Stimulated activated CD8-positive, alpha-beta memory T cell treated with anti-CD3 and anti-CD28 coated beads, Interleukin-4, amount 100 ng/mL, for 4 hours (primary cell): ENCODE measurements at regions not wholly inside any gene's neighbourhood (a gene's known extent, or its start where the extent isn't known, plus 50 kb on each side); places are given as distances from the start of the nearest gene placed in this dataset.
"Not testable (repeated sequence)": the region's sequence is repeated elsewhere in the genome, so short reads cannot be mapped to it uniquely, and the experiment has no call there.

ENCODE experiments used
- DNase-seq, 2 donors: peaks; one replicate each; pipeline ENCODE4 v3.0.0-alpha.2; 2020; ENCODE audit warnings: low read depth in 2 of 2, low spot score in 1 of 2

- no peak for DNase-seq
These were observed 70.8 kb upstream of the ATXN1 start for GRCh38 chr6:16832043-16832567.

GRCh38 chr6:16831136-16831535 is 69.9 kb upstream of the ATXN1 start:
- no peak for DNase-seq

GRCh38 chr6:16828058-16828457 is 66.8 kb upstream of the ATXN1 start:
- DNase-seq: no peak

- DNase-seq: no peak
These were observed 66.4 kb upstream of the ATXN1 start for GRCh38 chr6:16827627-16828026.

- no peak for DNase-seq
These were observed 64.5 kb upstream of the ATXN1 start for GRCh38 chr6:16825784-16826183.

DNA sequence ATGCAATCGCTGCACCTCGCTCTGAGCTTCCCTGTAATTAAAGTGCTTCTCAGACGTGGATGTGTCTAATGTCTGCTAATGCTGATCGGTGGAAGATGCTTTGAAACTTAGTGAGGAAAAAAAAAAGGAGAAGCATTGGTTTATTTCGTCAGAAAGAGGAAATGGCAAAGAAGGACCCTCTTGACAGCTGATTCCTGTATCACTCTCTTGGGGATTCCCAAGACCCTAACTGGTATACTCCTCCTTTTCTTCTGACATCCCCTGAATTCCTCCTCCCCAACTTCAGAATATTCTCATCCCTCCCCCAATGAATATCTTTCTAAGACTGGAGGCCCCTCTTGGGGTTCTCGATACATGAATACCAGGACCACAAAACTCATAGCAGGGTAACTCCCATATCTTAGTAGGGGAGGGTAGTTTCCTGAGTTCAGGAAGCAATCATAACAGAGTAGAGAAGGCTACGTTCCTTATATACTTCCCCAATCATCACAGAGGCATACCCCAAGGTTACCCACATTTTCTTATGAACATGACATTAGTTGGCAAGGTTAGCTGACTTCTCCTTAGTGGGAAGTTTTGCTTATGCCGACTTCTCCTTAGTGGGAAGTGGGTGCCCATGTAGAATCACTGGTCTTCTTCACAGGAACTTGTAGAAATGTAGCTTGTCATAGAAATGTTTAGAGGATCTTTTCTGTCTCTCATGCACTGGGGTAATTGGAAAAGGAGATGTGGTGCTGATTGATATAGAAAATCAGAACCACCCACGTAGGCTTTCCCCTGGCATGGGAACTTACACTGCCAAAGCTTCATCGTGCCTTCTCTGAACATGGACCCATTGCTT is 63.8 kb upstream of the ATXN1 start:
- no peak for DNase-seq

GRCh38 chr6:16823718-16824352 is 62.6 kb upstream of the ATXN1 start:
- DNase-seq: no peak

DNA sequence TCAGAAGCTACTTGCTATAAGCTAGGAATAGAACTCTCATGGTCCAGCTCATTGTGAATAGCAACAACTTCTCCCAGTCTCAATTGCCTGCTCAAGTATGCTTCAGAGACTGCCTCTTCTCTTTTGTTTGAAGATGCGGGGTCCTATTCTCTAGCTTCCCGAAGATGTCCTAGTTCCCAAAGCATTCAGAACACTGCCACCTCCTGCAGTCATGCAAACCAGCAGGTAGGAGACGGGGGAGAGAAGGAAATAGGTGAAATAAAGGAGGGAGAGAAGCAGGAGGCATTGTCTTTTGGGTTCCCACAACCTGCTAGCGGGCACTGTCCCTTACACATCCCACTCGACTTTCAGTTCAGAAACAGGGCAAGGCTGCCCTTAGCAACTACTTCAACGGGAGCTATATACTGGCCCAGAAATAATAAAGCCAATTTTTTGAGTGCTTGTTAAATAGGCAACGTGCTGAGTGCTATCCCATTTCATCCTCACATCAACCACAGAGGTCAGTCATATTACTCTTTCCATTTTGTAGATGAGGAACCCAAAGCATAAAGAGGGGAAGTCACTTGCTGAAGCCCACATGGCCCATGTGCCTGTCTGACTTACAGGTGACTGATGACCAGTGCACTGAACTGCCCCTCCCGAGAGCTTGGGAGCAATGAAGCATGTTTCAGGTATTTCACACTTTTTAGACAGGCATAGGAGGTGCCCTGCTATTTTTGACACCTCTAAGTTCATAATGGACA is 61.9 kb upstream of the ATXN1 start:
- no peak for DNase-seq

GRCh38 chr6:16822529-16822928 is 61.3 kb upstream of the ATXN1 start:
- no peak for DNase-seq

DNA sequence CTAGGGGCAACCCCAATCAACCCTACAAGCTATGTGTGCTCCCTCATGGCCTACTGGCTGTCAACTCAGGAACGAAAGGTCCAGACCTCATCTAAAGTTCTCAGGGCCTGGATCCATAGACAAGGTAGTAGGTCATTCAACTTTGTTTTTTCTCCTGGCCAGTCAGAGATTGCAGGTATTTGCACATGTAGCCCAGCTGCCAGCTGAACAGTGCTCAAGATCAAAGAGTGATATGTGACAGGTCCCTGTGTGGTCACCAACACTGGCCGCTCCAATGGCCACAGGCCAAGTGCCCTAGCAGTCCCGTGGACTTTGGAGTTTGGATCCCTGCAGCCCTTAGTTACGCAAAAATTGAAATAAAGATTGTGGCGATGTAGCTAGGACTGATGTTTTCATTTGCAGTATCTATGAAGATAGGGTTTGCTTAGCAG is 60.6 kb upstream of the ATXN1 start:
- no peak for DNase-seq

GRCh38 chr6:16820262-16820661 is 59.0 kb upstream of the ATXN1 start:
- DNase-seq: not testable (repeated sequence)

GRCh38 chr6:16819752-16820151 is 58.5 kb upstream of the ATXN1 start:
- no peak for DNase-seq

DNA sequence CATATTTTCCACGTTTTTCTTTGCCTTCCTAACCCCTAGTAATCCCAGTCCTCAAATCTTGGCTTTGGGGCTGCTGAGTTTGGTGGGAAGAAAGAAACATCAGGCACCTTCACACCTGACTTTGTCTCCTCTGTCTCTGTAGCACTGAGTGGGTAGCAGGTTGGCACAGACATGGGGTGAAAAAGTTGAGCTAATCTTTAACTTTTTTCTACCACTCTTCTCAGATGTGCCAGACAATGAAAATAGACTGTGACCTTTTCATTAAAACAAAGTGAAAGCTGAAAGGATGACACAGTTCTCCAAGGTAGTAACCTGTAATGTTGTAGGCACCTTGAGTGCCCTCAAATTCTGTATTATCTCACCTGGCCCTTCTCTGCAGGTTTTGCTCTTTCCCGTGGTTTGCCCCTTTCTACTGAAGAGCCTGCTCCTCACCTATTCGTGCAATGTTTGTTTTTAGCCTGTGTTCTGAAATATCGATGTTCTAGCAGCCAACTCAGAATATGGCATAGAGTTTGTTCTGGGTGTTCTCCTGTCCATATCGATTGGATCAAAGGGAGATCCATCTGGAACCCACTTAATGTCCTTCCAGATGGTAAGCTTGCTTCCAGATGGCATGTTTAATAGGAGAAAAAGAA is 57.8 kb upstream of the ATXN1 start:
- no peak for DNase-seq

- no peak for DNase-seq
These were observed 56.3 kb upstream of the ATXN1 start for GRCh38 chr6:16817594-16817993.

GRCh38 chr6:16816891-16817290 is 55.6 kb upstream of the ATXN1 start:
- no peak for DNase-seq

DNA sequence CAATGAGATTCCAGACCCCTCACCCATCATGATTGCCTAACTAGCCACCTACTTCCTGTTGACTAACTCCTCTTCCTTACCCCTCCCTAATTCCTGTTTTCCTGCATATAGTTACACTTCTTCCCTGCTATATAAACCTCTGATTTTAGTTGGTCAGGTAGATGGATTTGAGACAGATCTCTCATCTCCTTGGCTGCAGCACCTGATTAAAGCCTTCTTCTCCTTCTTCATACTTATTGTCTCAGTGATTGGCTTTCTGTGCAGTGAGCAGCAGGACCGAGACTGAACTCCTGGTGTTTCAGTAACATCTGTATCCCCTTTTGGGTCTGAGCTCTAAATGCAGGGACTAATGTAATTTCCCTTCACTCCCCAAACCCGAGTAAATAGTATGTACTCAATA is 51.7 kb upstream of the ATXN1 start:
- no peak for DNase-seq

DNA sequence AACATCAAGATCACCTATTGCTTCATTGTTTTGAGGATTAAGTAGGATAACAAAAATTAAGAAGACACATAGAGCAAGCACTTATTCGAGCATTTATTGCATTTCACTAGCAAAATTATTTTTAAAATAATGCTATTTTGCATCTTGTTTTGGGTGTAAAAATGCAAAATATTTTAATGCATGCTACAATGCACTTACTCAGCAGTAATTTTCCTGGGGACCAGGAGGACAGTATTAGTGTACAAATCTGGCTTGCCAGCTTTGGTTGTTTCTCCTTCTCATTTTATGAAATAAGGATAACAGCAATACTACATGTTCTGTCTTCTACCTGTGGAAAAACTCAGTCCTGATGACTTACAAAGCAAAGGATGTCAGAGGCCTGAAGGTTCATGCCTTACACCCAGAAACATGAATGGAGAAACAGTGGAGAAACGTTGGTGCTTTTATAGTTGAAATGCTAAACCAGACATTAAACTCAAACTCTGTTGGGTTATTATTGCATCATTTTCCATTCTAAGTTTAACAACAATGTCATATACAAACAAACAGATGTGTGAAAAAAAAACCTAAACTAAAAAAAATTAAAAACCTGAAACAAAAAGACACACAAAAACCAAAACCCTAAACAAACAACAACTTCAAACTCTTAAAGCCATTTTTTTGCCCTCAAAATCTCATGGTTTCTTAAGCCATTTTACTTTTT is 50.2 kb upstream of the ATXN1 start:
- no peak for DNase-seq
